HG02884 (cell line): ENCODE measurements at regions not wholly inside any gene's neighbourhood (a gene's known extent, or its start where the extent isn't known, plus 50 kb on each side); places are given as distances from the start of the nearest gene placed in this dataset.

Experiments used
- ATAC-seq: cut with Tn5 transposase; IDR thresholded peaks from one replicate; pipeline ENCODE4 v1.9.1; 2021; ENCODE audit warnings: mild to moderate bottlenecking, moderate library complexity; ENCODE audit not compliant: unreplicated experiment

- no peak for ATAC-seq
These were observed 246.8 kb upstream of the AGAP1 start for GRCh38 chr2:235247001-235247400.

- ATAC-seq, result no peak
These were observed 238.2 kb upstream of the AGAP1 start for GRCh38 chr2:235255693-235256092.

- ATAC-seq, result no peak
These were observed 236.3 kb upstream of the AGAP1 start for GRCh38 chr2:235257590-235257989.

- no peak for ATAC-seq
These were observed 231.1 kb upstream of the AGAP1 start for GRCh38 chr2:235262750-235263149.

- ATAC-seq, result no peak
These were observed 230.4 kb upstream of the AGAP1 start for GRCh38 chr2:235263205-235264120.

- ATAC-seq, result no peak
These were observed 229.7 kb upstream of the AGAP1 start for GRCh38 chr2:235264121-235264493.

- no peak for ATAC-seq
These were observed 229.3 kb upstream of the AGAP1 start for GRCh38 chr2:235264512-235264911.

GRCh38 chr2:235265348-235265965, 228.4 kb upstream of the AGAP1 start:
- no peak for ATAC-seq

GRCh38 chr2:235267251-235267650, 226.6 kb upstream of the AGAP1 start:
- ATAC-seq, result no peak

GRCh38 chr2:235268535-235268934, 225.3 kb upstream of the AGAP1 start:
- ATAC-seq, result no peak

GRCh38 chr2:235270291-235270690, 223.6 kb upstream of the AGAP1 start:
- peak; percentile 63 for ATAC-seq

- peak; percentile 90 for ATAC-seq
These were observed 222.9 kb upstream of the AGAP1 start for GRCh38 chr2:235270956-235271355.

- no peak for ATAC-seq
These were observed 221.9 kb upstream of the AGAP1 start for GRCh38 chr2:235271936-235272335.

- ATAC-seq, result no peak
These were observed 219.8 kb upstream of the AGAP1 start for GRCh38 chr2:235274023-235274422.

- no peak for ATAC-seq
These were observed 216.4 kb upstream of the AGAP1 start for GRCh38 chr2:235277485-235277884.

GRCh38 chr2:235278771-235279355, 215.0 kb upstream of the AGAP1 start:
- no peak for ATAC-seq

- no peak for ATAC-seq
These were observed 213.9 kb upstream of the AGAP1 start for GRCh38 chr2:235279965-235280364.

GRCh38 chr2:235283246-235283645, 210.6 kb upstream of the AGAP1 start:
- ATAC-seq, result no peak

GRCh38 chr2:235286622-235287374, 207.0 kb upstream of the AGAP1 start:
- no peak for ATAC-seq

- no peak for ATAC-seq
These were observed 206.5 kb upstream of the AGAP1 start for GRCh38 chr2:235287375-235287733.

GRCh38 chr2:235291461-235291860, 202.4 kb upstream of the AGAP1 start:
- no peak for ATAC-seq
